Transverse colon (tissue), 4 donors: ENCODE measurements at regions not wholly inside any gene's neighbourhood (a gene's known extent, or its start where the extent isn't known, plus 50 kb on each side); places are given as distances from the start of the nearest gene placed in this dataset.

Source experiments
- EP300 ChIP-seq: sonication (generic); formaldehyde crosslinking; IDR thresholded peaks from one replicate; pipeline ENCODE4 v1.6.1; 2017; ENCODE audit warnings: antibody characterized with exemption, low read depth
- POLR2A ChIP-seq: fragments of 450-650 bp; IDR thresholded peaks from one replicate; pipeline ENCODE4 v1.6.1; 2016; ENCODE audit warnings: antibody characterized with exemption, mild to moderate bottlenecking, moderate library complexity
- POLR2AphosphoS5 ChIP-seq, 3 donors: sonication (generic); formaldehyde crosslinking; IDR thresholded peaks; one replicate each; pipeline ENCODE4 v1.6.1; 2016; ENCODE audit warnings: antibody characterized with exemption in 3 of 3
- TF ChIP-seq, protein P1 (sequence below), 5 experiments: fragments of 200-600 bp in 3 of 5; fragments of 450-650 bp in 2 of 5; sonication (generic) in 3 of 5; IDR thresholded peaks; 1 replicate in 2 of 5; 2 replicates in 3 of 5; pipeline ENCODE4 v1.5.1; 2016 to 2017; ENCODE audit warnings: antibody characterized with exemption in 5 of 5, inconsistent platforms in 3 of 5, mild to moderate bottlenecking in 2 of 5, moderate library complexity in 1 of 5

- TF ChIP-seq, protein P1, sequence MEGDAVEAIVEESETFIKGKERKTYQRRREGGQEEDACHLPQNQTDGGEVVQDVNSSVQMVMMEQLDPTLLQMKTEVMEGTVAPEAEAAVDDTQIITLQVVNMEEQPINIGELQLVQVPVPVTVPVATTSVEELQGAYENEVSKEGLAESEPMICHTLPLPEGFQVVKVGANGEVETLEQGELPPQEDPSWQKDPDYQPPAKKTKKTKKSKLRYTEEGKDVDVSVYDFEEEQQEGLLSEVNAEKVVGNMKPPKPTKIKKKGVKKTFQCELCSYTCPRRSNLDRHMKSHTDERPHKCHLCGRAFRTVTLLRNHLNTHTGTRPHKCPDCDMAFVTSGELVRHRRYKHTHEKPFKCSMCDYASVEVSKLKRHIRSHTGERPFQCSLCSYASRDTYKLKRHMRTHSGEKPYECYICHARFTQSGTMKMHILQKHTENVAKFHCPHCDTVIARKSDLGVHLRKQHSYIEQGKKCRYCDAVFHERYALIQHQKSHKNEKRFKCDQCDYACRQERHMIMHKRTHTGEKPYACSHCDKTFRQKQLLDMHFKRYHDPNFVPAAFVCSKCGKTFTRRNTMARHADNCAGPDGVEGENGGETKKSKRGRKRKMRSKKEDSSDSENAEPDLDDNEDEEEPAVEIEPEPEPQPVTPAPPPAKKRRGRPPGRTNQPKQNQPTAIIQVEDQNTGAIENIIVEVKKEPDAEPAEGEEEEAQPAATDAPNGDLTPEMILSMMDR (IDR thresholded peaks at IDR 0.05): no peak
- TF ChIP-seq POLR2A (no peak), POLR2AphosphoS5 (IDR thresholded peaks at IDR 0.05) (no peak), EP300 (no peak)
Measured at GRCh38 chr2:175619179-175620045, 382.7 kb downstream of the LNPK start.
